GM11168 (cell line): ENCODE measurements at regions not wholly inside any gene's neighbourhood (a gene's known extent, or its start where the extent isn't known, plus 50 kb on each side); places are given as distances from the start of the nearest gene placed in this dataset.

ENCODE experiments used
- in situ Hi-C: fragments of 300-500 bp; cut with MboI; formaldehyde crosslinking; loops from one replicate; pipeline ENCODE4 v1.12.0; 2022; ENCODE audit warnings: low sequenced_read_pairs; ENCODE audit not compliant: unreplicated experiment

GRCh38 chr18:47512056-47512455 lies 260.6 kb upstream of the SKOR2 start:
- in situ Hi-C loops: no loop called here

GRCh38 chr18:47510831-47511230 lies 259.4 kb upstream of the SKOR2 start:
- in situ Hi-C loops: no loop called here

GRCh38 chr18:47507651-47508050 lies 256.2 kb upstream of the SKOR2 start:
- in situ Hi-C loops: no loop called here

GRCh38 chr18:47506897-47507296 lies 255.4 kb upstream of the SKOR2 start:
- in situ Hi-C loops: no loop called here

- in situ Hi-C loops: no loop called here
These were observed 250.5 kb upstream of the SKOR2 start for GRCh38 chr18:47501946-47502345.

- in situ Hi-C loops: no loop called here
These were observed 249.5 kb upstream of the SKOR2 start for GRCh38 chr18:47500930-47501329.

- in situ Hi-C loops: no loop called here
These were observed 241.2 kb upstream of the SKOR2 start for GRCh38 chr18:47492691-47493090.

GRCh38 chr18:47490882-47491281 lies 239.4 kb upstream of the SKOR2 start:
- in situ Hi-C loops: no loop called here

- in situ Hi-C loops: no loop called here
These were observed 233.8 kb upstream of the SKOR2 start for GRCh38 chr18:47485221-47485797.

GRCh38 chr18:47484068-47484467 lies 232.6 kb upstream of the SKOR2 start:
- in situ Hi-C loops: no loop called here

- in situ Hi-C loops: no loop called here
These were observed 228.7 kb upstream of the SKOR2 start for GRCh38 chr18:47480166-47480565.

GRCh38 chr18:47471784-47472183 lies 220.3 kb upstream of the SKOR2 start:
- in situ Hi-C loops: no loop called here

- in situ Hi-C loops: no loop called here
These were observed 219.5 kb upstream of the SKOR2 start for GRCh38 chr18:47470941-47471340.

GRCh38 chr18:47469576-47469975 lies 218.1 kb upstream of the SKOR2 start:
- in situ Hi-C loops: no loop called here

- in situ Hi-C loops: no loop called here
These were observed 210.5 kb upstream of the SKOR2 start for GRCh38 chr18:47461977-47462376.

- in situ Hi-C loops: no loop called here
These were observed 210.0 kb upstream of the SKOR2 start for GRCh38 chr18:47461406-47461948.

- in situ Hi-C loops: no loop called here
These were observed 207.0 kb upstream of the SKOR2 start for GRCh38 chr18:47458483-47458882.

GRCh38 chr18:47457614-47458013 lies 206.2 kb upstream of the SKOR2 start:
- in situ Hi-C loops: no loop called here

- in situ Hi-C loops: no loop called here
These were observed 201.6 kb upstream of the SKOR2 start for GRCh38 chr18:47453038-47453437.

GRCh38 chr18:47448956-47449355 lies 197.5 kb upstream of the SKOR2 start:
- in situ Hi-C loops: no loop called here

GRCh38 chr18:47441914-47442313 lies 190.5 kb upstream of the SKOR2 start:
- in situ Hi-C loops: no loop called here

GRCh38 chr18:47438001-47438400 lies 186.5 kb upstream of the SKOR2 start:
- in situ Hi-C loops: no loop called here
